ENCODE measurements at regions not wholly inside any gene's neighbourhood (a gene's known extent, or its start where the extent isn't known, plus 50 kb on each side); places are given as distances from the start of the nearest gene placed in this dataset.

DNA sequence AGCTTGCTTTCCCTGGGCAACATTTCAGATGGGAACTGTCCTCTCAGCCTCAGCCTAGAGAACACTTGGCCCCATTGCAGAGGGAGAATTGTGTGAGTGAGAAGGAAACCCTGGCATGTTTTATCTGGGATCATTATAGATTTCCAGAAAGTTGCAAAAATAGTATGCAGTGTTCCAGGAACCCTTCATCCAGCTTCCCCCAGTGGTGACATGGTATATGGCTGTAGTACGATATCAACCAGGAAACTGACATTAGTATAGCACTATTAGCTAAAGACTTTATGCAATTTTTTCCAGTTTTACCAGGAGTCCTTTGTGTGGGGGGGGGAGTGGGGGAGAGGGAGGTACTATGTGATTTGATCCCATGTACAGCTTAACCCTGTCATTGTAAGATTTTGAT, 166.2 kb upstream of the KBTBD8 start:
- TF ChIP-seq, protein P1, sequence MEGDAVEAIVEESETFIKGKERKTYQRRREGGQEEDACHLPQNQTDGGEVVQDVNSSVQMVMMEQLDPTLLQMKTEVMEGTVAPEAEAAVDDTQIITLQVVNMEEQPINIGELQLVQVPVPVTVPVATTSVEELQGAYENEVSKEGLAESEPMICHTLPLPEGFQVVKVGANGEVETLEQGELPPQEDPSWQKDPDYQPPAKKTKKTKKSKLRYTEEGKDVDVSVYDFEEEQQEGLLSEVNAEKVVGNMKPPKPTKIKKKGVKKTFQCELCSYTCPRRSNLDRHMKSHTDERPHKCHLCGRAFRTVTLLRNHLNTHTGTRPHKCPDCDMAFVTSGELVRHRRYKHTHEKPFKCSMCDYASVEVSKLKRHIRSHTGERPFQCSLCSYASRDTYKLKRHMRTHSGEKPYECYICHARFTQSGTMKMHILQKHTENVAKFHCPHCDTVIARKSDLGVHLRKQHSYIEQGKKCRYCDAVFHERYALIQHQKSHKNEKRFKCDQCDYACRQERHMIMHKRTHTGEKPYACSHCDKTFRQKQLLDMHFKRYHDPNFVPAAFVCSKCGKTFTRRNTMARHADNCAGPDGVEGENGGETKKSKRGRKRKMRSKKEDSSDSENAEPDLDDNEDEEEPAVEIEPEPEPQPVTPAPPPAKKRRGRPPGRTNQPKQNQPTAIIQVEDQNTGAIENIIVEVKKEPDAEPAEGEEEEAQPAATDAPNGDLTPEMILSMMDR (IDR thresholded peaks at IDR 0.05), result no peak
- no peak for TF ChIP-seq POLR2A (IDR thresholded peaks at IDR 0.05)
